GM12891 (cell line): ENCODE measurements at regions not wholly inside any gene's neighbourhood (a gene's known extent, or its start where the extent isn't known, plus 50 kb on each side); places are given as distances from the start of the nearest gene placed in this dataset.

Experiments used
- PAX5 ChIP-seq: IDR thresholded peaks from 2 replicates; pipeline ENCODE4 v1.6.1; 2011; ENCODE audit warnings: low read length, moderate library complexity, mild to moderate bottlenecking; ENCODE audit not compliant: insufficient read depth, severe bottlenecking
- POLR2A ChIP-seq: IDR thresholded peaks from 2 replicates; pipeline ENCODE4 v1.6.1; 2011; ENCODE audit warnings: low read depth, low read length, control low read depth
- POLR2AphosphoS5 ChIP-seq: IDR thresholded peaks from 2 replicates; pipeline ENCODE4 v1.6.1; 2011; ENCODE audit warnings: low read depth, low read length, control low read depth
- POU2F2 ChIP-seq: IDR thresholded peaks from 2 replicates; pipeline ENCODE4 v1.6.1; 2011; ENCODE audit warnings: low read depth, mild to moderate bottlenecking, control low read depth, low read length, moderate library complexity
- SPI1 ChIP-seq: IDR thresholded peaks from 2 replicates; pipeline ENCODE4 v1.6.1; 2011; ENCODE audit warnings: low read depth, low read length, control low read depth
- TAF1 ChIP-seq: IDR thresholded peaks from 2 replicates; pipeline ENCODE4 v1.6.1; 2011; ENCODE audit warnings: low read depth, low read length, control low read depth

DNA sequence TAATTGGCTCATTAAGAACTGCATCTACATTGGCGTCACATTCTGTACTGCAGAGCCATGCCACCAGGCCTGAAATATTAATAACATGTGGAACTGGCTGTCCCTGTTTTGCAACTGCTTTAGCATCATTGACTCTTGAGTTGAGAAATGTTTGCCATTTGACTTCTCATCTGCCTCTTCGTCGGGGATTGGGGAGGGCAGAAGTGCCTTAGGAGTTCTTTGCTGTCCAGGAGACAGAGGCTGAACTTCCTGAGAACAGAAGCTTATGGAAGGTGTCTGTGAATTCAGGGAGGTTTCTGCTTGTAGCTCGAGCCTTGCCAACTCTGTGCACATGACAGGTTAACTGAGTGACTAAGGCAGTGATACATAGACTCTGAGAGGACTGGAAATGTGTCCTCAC is 265.0 kb downstream of the KIF4B start:
- TF ChIP-seq POLR2A (no peak), PAX5 (no peak), TAF1 (no peak), POLR2AphosphoS5 (no peak), POU2F2 (no peak), SPI1 (no peak)
